WTC11 (cell line): ENCODE measurements at regions not wholly inside any gene's neighbourhood (a gene's known extent, or its start where the extent isn't known, plus 50 kb on each side); places are given as distances from the start of the nearest gene placed in this dataset.

ENCODE experiments used
- ATAC-seq: fragments of 200-7000 bp; cut with Tn5 transposase; 2 replicates; pipeline ENCODE4 v1.10.0; 2021; ENCODE audit warnings: mild to moderate bottlenecking, moderate library complexity
- CTCF ChIA-PET: fragments of 300-600 bp; sonication (Branson Sonifier 250); formaldehyde crosslinking; loops from one replicate; lab custom pipeline; 2021; ENCODE audit warnings: antibody characterized with exemption; lab: Charles Lee
- POLR2A ChIA-PET: fragments of 350-600 bp; sonication (Branson Sonifier 250); formaldehyde crosslinking; loops from one replicate; lab custom pipeline; 2021; ENCODE audit warnings: antibody characterized with exemption; lab: Charles Lee
- DNase-seq: peaks from one replicate; pipeline ENCODE4 v3.0.0; 2021; ENCODE audit warnings: low spot score
- H3K27ac Mint-ChIP-seq: 2 replicates; pipeline ENCODE4 v1.8.0; 2021; ENCODE audit warnings: mixed read lengths
- H3K27me3 Mint-ChIP-seq: 2 replicates; pipeline ENCODE4 v1.8.0; 2021; ENCODE audit warnings: low read depth, mild to moderate bottlenecking, moderate library complexity, mixed read lengths
- H3K36me3 Mint-ChIP-seq: 2 replicates; pipeline ENCODE4 v1.8.0; 2021; ENCODE audit warnings: mixed read lengths
- H3K4me1 Mint-ChIP-seq: 2 replicates; pipeline ENCODE4 v1.8.0; 2022; ENCODE audit warnings: mixed read lengths
- H3K4me3 Mint-ChIP-seq: 2 replicates; pipeline ENCODE4 v1.8.0; 2021; ENCODE audit warnings: mild to moderate bottlenecking, moderate library complexity, mixed read lengths
- H3K9me3 Mint-ChIP-seq: 2 replicates; pipeline ENCODE4 v1.8.0; 2021; ENCODE audit warnings: mixed read lengths
- AR ChIP-seq: fragments of 250-450 bp; sonication (Bioruptor Pico); IDR thresholded peaks from 2 replicates; pipeline ENCODE4 v1.9.0; 2021; ENCODE audit warnings: mild to moderate bottlenecking
- ARID4B ChIP-seq: sonication (generic); formaldehyde crosslinking; IDR thresholded peaks from 2 replicates; pipeline ENCODE4 v1.8.0; 2023; ENCODE audit warnings: missing genetic modification reagents, mild to moderate bottlenecking, borderline replicate concordance
- CBFB ChIP-seq: sonication (generic); formaldehyde crosslinking; IDR thresholded peaks from 2 replicates; pipeline ENCODE4 v1.8.1; 2022; ENCODE audit warnings: mild to moderate bottlenecking, low read depth, missing genetic modification reagents
- GRHL2 ChIP-seq: fragments of 250-450 bp; sonication (Bioruptor Pico); IDR thresholded peaks from 2 replicates; pipeline ENCODE4 v1.8.0; 2022; ENCODE audit warnings: mild to moderate bottlenecking, moderate library complexity; ENCODE audit not compliant: insufficient replicate concordance, severe bottlenecking
- MXD4 ChIP-seq: fragments of 250-450 bp; sonication (Bioruptor Pico); IDR thresholded peaks from 2 replicates; pipeline ENCODE4 v1.8.0; 2021; ENCODE audit warnings: mild to moderate bottlenecking, moderate library complexity, borderline replicate concordance
- NR3C1 ChIP-seq: sonication (generic); formaldehyde crosslinking; conservative IDR thresholded peaks from 2 replicates; pipeline ENCODE4 v1.8.1; 2023; ENCODE audit warnings: low read depth, mild to moderate bottlenecking, missing genetic modification reagents
- PRDM15 ChIP-seq: sonication (generic); formaldehyde crosslinking; IDR thresholded peaks from 2 replicates; pipeline ENCODE4 v1.8.0; 2022; ENCODE audit warnings: missing genetic modification reagents
- RORB ChIP-seq: fragments of 250-450 bp; sonication (Bioruptor Pico); IDR thresholded peaks from 2 replicates; pipeline ENCODE4 v1.9.0; 2021; ENCODE audit warnings: mild to moderate bottlenecking
- USF2 ChIP-seq: sonication (generic); formaldehyde crosslinking; IDR thresholded peaks from 2 replicates; pipeline ENCODE4 v1.8.1; 2023; ENCODE audit warnings: mild to moderate bottlenecking, missing genetic modification reagents, moderate library complexity
- ZMAT4 ChIP-seq: fragments of 250-450 bp; sonication (Bioruptor Pico); IDR thresholded peaks from 2 replicates; pipeline ENCODE4 v1.9.0; 2021; ENCODE audit warnings: mild to moderate bottlenecking
- ZNF232 ChIP-seq: sonication (generic); formaldehyde crosslinking; IDR thresholded peaks from 2 replicates; pipeline ENCODE4 v1.8.0; 2022; ENCODE audit warnings: mild to moderate bottlenecking, missing genetic modification reagents
- ZNF671 ChIP-seq: fragments of 250-450 bp; sonication (Bioruptor Pico); IDR thresholded peaks from 2 replicates; pipeline ENCODE4 v1.8.0; 2021; ENCODE audit warnings: mild to moderate bottlenecking
- TF ChIP-seq, protein P1 (sequence below): sonication (generic); formaldehyde crosslinking; IDR thresholded peaks from 2 replicates; pipeline ENCODE4 v1.8.1; 2023; ENCODE audit warnings: mild to moderate bottlenecking, missing genetic modification reagents

DNA sequence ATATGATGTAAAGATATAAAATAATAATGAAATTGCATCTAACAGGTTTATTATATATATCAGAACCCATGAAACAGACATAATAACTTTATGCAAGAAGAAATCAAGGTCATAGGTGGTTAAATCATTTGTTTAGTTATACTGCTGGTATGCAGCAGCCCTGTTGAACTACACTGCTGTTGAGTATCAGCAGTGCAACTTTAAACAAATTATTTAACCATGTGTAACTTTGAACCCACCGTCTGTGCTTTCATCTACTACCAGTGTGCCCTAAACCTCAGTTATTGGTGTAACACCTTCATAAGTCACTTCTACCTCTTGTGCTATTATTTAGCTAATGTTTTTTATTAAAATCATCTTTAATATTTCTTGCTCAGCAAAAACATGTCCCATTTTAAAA is 262.3 kb upstream of the CRY1 start:
- H3K4me3 Mint-ChIP-seq = no peak overlapping the region
- DNase-seq (no peak), ATAC-seq (no peak)
- no peaks in the 10 kb centered on the region for H3K4me1 Mint-ChIP-seq
- CTCF ChIA-PET = interaction anchor here (1.8 kb wide), 1 partner anchor 224 kb away, joined by 5 read pairs; no protein-coding TSS in a partner anchor
- POLR2A ChIA-PET = no interaction called here
- no peak for TF ChIP-seq AR (CRISPR knock-in tag)
- TF ChIP-seq ARID4B (CRISPR knock-in tag) = no peak
- no peak for TF ChIP-seq USF2
- TF ChIP-seq NR3C1 (CRISPR knock-in tag) = no peak
- TF ChIP-seq GRHL2 = no peak
- no peak for TF ChIP-seq PRDM15 (CRISPR knock-in tag)
- TF ChIP-seq MXD4 (CRISPR knock-in tag) = no peak
- TF ChIP-seq RORB (CRISPR knock-in tag) = no peak
- TF ChIP-seq, protein P1, sequence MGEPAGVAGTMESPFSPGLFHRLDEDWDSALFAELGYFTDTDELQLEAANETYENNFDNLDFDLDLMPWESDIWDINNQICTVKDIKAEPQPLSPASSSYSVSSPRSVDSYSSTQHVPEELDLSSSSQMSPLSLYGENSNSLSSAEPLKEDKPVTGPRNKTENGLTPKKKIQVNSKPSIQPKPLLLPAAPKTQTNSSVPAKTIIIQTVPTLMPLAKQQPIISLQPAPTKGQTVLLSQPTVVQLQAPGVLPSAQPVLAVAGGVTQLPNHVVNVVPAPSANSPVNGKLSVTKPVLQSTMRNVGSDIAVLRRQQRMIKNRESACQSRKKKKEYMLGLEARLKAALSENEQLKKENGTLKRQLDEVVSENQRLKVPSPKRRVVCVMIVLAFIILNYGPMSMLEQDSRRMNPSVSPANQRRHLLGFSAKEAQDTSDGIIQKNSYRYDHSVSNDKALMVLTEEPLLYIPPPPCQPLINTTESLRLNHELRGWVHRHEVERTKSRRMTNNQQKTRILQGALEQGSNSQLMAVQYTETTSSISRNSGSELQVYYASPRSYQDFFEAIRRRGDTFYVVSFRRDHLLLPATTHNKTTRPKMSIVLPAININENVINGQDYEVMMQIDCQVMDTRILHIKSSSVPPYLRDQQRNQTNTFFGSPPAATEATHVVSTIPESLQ = no peak
- no peak for TF ChIP-seq ZNF671 (CRISPR knock-in tag)
- no peak for TF ChIP-seq CBFB (CRISPR knock-in tag)
- no peak for TF ChIP-seq ZNF232 (CRISPR knock-in tag)
- no peak for TF ChIP-seq ZMAT4 (CRISPR knock-in tag)
- H3K9me3 Mint-ChIP-seq = peaks cover 20% of the 10 kb centered on the region
- H3K27ac Mint-ChIP-seq = no peak overlapping the region
- peaks cover 4% of the 10 kb centered on the region; the same call in 1 of the 2 replicates for H3K27me3 Mint-ChIP-seq
- peaks cover 14% of the 10 kb centered on the region for H3K36me3 Mint-ChIP-seq
